Left colon (tissue), 2 donors: ENCODE measurements at regions not wholly inside any gene's neighbourhood (a gene's known extent, or its start where the extent isn't known, plus 50 kb on each side); places are given as distances from the start of the nearest gene placed in this dataset.
"Not testable (repeated sequence)": the region's sequence is repeated elsewhere in the genome, so short reads cannot be mapped to it uniquely, and the experiment has no call there.

Experiments
- ATAC-seq: fragments of 200-7000 bp; cut with Tn5 transposase; one replicate; pipeline ENCODE4 v1.9.1; 2020; ENCODE audit warnings: mild to moderate bottlenecking, moderate library complexity
- DNase-seq, 2 donors: peaks; one replicate each; pipeline ENCODE4 v3.0.0-alpha.2; 2020
- intact Hi-C, 2 donors: fragments of 100-400 bp; cut with DNase I in 1 of 2; cut with micrococcal nuclease in 1 of 2; formaldehyde crosslinking; loops; one replicate each; pipeline versions ENCODE4 v1.11.2 to v1.14.0; 2022; cut with DNase I, micrococcal nuclease
- donor health status: DM: no; HTN: no; CAD: no.
- donor health status: DM: yes; HTN: yes; CAD: no.

DNA sequence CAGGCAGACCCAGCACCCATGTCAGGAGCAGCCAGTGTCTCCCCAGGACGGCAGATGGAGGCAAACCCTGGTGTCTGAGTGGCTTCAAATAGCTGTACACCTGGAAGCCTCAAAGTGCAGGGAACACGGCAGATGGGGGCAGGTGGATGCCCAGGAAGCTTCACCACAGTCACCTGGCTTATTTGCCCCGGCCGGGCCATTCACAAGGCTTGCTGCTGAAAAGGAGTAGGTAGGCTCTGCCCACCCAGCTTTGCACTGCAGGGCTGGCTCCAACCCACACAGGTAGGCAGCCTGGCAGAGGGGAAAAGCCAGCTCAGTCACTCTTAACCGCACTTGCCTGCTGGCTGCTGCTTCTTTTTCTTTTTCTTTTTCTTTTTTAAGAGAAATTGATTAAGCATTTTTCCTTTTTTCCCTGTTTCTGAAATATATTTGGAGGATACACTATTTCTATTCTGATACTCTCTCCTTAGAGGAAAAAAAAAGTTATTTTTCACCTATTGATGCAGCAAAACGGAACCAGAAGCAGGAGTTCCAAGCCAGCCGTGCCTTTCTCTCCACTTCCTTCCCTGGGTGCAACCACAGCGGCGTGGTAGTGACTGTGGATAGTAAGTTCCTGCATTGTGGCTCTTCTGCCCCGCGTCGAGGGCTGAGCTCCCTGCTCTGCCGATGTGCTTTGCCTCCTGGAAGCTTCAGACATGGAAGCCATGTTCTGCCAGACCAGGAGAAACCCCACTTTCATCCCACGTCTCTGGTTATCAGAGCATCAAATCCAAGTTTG, 118.3 kb downstream of the KLF6 start:
- intact Hi-C loops: no loop called here
- ATAC-seq (no peak), DNase-seq (peak in 1 of 2 donors; percentile 33)

DNA sequence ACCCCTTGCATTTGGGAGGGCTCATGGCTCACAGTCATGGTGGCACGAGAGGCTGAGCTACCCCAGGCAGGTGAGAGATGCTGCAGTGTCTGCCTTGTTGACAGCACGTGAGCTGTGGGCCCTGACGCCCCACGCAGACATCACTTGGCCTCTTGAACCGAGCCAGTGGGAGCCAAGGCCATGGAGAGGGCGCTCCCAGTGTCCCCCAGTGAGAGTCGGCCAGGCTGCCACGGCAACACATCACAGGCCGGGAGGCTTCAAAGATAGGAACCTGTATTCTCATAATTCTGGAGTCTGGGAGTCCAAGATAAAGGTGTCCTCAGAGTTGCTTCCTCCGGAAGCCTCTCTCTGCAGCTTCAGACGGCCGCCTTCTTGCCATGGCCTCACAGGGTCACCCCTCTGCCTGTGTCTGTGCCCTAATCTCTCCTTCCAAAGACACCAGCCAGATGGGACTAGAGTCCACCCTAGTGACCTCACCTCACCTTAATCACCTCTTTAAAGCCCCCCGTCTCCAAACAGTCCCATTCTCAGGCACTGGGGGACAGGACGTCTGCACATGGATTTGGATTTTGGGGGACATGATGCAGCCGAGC, 119.6 kb downstream of the KLF6 start:
- no peak for ATAC-seq
- DNase-seq: no peak
- intact Hi-C loops: no loop called here

DNA sequence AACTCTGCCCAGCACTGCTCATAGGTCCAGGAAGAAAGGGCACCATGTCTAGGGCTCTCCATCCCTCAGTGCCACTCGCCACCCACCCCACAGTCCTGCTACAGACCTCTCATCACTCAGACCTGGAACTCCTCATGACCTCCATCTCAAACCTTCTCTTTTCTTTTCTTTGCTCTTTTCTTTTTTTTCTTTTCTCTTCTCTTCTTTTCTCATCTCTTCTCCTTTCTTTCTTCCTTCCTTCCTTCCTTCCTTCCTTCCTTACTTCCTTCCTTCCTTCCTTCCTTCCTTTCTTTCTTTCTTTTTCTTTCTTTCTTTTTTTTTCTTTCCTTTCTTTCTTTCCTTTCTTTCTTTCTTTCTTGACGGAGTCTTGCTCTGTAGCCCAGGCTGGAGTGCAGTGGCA, 122.2 kb downstream of the KLF6 start:
- ATAC-seq: no peak
- no peak for DNase-seq
- intact Hi-C loops: no loop called here

- ATAC-seq: no peak
- intact Hi-C loops: no loop called here
Observed at GRCh38 chr10:3661271-3661670, 123.7 kb downstream of the KLF6 start.

DNA sequence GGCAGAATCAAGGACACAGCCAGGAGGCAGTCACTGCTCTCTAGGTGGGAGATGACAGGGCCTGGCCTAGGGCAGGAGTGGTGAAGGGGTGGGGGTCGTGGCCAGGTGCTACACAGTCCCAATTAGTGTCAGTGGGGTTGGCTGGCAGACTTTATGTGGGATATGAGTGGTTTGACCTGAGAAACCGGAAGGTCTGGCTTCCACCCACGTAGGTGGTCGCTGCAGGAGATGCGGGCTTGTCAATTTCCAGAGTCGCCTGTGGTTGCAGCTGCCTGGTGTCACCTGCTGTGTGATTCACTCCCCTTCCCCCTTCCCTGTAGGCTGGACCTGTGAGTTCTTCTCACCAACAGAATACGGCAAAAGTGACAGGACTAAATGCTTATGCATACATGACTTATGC, 124.3 kb downstream of the KLF6 start:
- intact Hi-C loops: no loop called here
- DNase-seq (no peak), ATAC-seq (no peak)

More at GRCh38 chr10:3661271-3661670, 123.7 kb downstream of the KLF6 start:
- no peak for DNase-seq

DNA sequence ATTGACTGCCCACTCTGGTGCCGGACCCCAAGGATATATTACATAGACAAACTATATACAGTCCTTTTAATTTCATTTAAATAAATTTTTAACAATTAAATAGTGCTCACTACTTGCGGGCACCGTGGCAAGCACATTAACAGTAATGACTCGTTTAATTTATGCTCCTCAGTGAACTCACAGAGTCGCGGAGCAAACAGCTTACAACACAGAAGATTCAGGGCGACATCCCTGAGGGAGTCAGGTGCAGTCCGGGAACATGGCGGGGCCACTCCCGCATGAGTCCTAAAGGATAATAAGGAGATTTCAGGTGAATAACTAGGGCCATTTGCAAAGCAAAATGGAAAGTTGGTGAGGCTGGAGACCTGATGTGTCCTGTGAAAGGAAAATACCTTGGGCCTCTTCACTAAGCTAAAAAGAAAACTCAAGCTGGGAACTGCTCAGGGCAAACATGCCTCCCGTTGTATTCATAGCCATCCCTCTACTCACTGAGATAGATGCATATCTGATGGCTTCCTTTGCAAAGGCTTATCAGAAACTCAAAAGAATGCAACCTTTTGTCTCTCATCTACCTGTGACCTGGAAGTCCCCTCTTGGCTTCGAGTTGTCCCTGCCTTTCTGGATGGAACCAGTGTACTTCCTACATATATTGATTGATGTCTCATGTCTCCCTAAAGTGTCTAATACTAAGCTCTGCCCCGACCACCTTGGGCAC, 125.6 kb downstream of the KLF6 start:
- ATAC-seq: no peak
- no peak for DNase-seq
- intact Hi-C loops: no loop called here

- peak; percentile 44 for ATAC-seq
- intact Hi-C loops: no loop called here
- DNase-seq: no peak
Observed at GRCh38 chr10:3658766-3659165, 126.2 kb downstream of the KLF6 start.

DNA sequence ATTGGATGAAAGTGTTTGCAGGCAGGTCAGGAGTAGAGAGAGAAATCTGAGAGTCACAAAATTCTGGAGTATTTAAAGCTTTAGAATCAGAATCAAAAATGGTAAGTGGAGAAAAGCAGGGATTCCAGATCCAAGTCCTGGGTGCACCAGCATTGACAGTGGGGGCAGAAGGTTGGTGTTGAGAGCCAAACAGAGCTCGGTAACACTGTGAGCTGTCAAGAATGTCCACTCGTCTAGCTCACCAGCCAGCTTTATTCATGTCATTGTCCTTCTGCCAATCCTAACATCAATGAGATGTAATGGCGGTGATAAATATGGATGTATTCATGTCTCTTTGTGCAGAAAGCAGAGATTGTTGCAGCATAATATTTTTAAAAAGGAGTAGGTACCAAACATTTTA, 128.8 kb downstream of the KLF6 start:
- DNase-seq: no peak
- intact Hi-C loops: no loop called here

DNA sequence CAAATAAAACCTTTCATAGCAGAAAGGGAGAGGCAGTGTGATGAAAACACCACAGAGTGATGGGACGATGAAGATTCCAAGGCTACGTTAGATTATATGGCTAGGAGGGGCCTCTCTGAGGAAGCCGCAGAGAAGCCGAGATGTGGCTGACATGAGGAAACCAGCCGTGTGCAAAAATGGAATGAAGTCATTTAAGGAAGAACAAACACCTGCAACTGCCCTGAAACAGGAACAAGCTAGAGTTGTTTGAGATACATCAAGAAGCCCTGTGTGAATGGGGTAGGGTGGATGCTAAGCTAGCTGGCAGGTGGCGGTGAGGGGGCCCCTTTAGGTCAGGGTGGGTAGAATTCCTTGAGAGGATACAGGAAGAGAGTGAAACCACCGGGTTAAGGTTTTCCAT, 129.5 kb downstream of the KLF6 start:
- no peak for DNase-seq
- intact Hi-C loops: no loop called here

More for the DNA sequence above, 128.8 kb downstream of the KLF6 start:
- no peak for ATAC-seq

GRCh38 chr10:3654980-3655379, 130.0 kb downstream of the KLF6 start:
- intact Hi-C loops: no loop called here
- DNase-seq (no peak), ATAC-seq (no peak)

More for the DNA sequence above, 129.5 kb downstream of the KLF6 start:
- ATAC-seq: peak; percentile 67

- intact Hi-C loops: no loop called here
- ATAC-seq (no peak), DNase-seq (no peak)
Observed at GRCh38 chr10:3654496-3654895, 130.5 kb downstream of the KLF6 start.

DNA sequence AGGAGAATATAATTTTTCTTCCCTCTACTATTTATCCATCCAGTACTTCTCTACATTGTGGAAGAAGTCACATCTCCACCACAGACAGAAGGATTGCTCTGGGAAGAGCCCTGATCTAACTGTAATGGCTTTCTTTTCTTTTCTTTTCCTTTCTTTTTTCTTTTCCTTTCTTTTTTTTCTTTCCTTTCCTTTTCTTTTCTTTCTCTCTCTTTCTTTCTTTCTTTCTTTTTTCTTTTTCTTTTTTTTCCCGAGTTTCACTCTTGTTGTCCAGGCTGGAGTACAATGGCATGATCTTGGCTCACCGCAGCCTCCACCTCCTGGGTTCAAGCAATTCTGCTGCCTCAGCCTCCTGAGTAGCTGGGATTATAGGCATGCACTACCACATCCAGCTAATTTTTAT, 131.7 kb downstream of the KLF6 start:
- DNase-seq, ATAC-seq, intact Hi-C loops: not testable (repeated sequence)

- intact Hi-C loops: no loop called here
- ATAC-seq (no peak), DNase-seq (no peak)
Observed at GRCh38 chr10:3652886-3653285, 132.1 kb downstream of the KLF6 start.

GRCh38 chr10:3651969-3652653, 132.9 kb downstream of the KLF6 start:
- no peak for DNase-seq
- intact Hi-C loops: no loop called here
- ATAC-seq: no peak

DNA sequence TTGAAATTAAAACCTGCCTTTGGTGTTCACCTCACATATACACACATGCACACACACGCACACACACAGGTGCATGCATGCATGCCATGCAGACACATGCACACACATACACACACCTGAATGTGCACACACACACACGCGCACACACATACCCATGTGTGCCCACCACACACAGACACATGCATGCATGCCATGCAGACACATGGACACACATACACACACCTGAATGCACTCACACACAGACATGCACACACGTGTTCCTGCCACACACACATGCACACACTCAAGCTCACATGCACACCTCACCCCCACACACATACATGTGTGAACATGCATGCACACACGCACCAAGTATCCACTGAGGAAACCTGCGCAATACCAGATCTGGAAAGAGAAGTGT, 136.4 kb downstream of the KLF6 start:
- ATAC-seq (no peak), DNase-seq (no peak)
- intact Hi-C loops: no loop called here

DNA sequence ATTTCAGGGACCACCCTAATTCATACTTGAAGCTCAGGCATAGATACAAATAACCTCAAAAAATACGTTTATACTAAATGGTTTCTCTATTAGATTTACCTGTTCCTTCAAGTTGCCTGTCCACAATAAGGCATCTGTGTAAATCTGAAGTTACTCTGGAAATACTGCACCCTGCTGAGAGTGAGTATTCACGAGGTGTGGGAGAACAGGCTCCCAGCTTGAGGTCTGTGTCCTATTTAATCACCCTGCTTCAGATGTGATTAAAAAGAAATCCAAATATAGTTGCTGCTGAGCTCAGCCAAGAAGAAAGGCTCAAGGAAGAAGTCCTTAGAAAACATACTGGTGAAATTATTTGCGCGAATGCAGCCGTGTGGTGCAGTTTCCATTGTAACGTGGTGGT, 136.8 kb downstream of the KLF6 start:
- intact Hi-C loops: no loop called here
- DNase-seq (no peak), ATAC-seq (no peak)

DNA sequence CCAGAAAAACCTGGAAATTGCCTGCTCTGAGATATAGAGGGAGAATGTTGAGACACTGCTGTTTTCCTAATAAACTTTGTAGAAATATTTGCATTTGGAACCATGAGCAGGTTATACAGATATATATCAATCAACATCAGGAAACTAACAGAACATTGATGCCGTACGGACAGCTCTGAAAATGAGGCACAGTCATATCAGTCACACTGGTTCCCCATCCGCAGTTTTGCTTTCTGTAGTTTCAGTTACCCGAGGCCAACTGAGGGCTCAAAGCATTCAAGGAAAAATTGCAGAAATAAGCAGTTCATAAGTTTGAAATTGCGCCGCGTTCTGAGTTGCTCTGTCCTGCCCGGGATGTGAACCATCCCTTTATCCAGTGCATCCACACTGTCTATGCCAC, 137.9 kb downstream of the KLF6 start:
- no peak for ATAC-seq
- intact Hi-C loops: no loop called here
- DNase-seq: no peak

GRCh38 chr10:3645406-3645805, 139.6 kb downstream of the KLF6 start:
- ATAC-seq (no peak), DNase-seq (no peak)
- intact Hi-C loops: no loop called here

DNA sequence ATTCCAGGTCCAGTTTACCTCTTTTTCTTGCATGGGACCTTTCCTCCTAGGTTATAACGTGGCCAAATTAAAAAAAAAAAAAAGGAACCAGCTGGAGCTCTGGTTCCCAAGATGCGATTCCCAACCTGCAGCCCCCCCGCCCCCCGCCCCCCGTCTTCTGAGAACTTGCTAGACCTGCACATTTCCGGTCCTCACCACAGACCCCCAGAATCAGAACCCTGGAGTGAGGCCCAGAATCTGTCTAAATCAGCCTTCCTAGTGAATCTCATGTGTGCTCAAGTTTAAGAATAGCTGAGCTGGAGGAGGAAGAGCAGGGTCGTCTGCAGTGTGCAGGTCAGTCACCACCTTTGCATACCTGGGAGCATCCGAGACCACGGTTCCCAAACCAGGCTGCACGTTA, 144.2 kb downstream of the KLF6 start:
- no peak for ATAC-seq
- intact Hi-C loops: no loop called here
- DNase-seq: no peak

- intact Hi-C loops: no loop called here
- DNase-seq: no peak
- ATAC-seq: no peak
Observed at GRCh38 chr10:3639546-3639945, 145.5 kb downstream of the KLF6 start.
